ENCODE measurements at regions not wholly inside any gene's neighbourhood (a gene's known extent, or its start where the extent isn't known, plus 50 kb on each side); places are given as distances from the start of the nearest gene placed in this dataset.
"Not testable (repeated sequence)": the region's sequence is repeated elsewhere in the genome, so short reads cannot be mapped to it uniquely, and the experiment has no call there.

DNA sequence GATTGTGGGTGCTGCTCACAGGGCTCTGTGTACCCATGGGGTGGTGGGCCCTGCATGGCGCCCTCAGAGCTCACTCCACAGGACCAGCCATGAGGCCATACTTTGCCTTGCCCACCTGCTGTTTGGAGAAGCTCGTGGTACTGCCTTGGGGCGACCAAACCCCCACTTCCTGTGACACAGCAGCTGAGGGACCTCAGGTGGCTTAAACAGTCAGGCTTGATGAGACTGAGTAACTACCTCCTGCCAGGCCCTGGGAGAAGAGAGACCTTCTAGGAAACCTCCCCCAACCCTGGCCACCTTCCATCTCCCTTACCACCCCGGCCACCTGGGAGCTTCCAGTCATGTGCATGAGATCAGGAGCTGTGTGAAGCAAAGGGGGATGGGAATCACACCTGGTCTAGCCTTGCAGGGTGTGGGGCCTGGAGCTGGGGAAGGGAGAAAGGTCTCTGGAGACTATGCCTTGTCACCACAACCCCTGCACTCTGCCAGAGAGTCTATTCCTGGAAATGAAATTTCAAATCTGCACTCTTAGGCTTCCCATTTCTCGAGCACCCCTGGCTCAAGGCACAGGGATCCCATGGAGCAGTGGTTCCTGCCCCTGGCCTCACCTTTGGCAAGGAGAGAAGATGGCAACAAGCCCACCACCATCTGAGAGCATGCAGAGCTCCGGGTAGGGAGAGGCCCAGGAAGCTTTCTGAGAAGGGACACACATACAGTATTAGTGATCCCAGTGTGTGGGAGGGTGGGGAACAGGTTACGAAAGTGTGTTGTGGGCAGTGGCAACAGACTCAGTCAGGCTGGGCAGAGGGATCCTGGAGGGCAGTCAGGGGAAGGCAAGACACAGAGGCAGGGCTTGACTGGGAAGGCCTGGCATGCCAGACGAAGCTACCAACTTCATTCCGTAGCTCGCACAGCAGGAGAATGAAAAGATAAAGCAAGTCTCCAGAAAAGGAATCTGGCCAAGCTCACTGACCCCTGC lies 125.0 kb downstream of the URI1 start:
- no peaks in the 10 kb centered on the region for H3K9me3 ChIP-seq (ENCODE audit: control insufficient read depth, low read depth, low read length)
- WGBS (ENCODE audit: insufficient coverage, low lambda C conversion rate): 84% methylated on average over 3 of the region's 10 CpGs
- DNase-seq: no peak
- H3K36me3 ChIP-seq (ENCODE audit: control insufficient read depth, insufficient read depth, low read length): no peaks in the 10 kb centered on the region
- no peaks in the 10 kb centered on the region for H3K4me1 ChIP-seq (ENCODE audit: control insufficient read depth, insufficient read depth, low read length)
- no peak overlapping the region for H3K27ac ChIP-seq (ENCODE audit: low read length)
- H3K27me3 ChIP-seq (ENCODE audit: control insufficient read depth, insufficient read depth, low read length): no peaks in the 10 kb centered on the region
- no peak overlapping the region for H3K4me3 ChIP-seq (ENCODE audit: low read length)

- not testable (repeated sequence) for DNase-seq; H3K27ac ChIP-seq (ENCODE audit: low read length)
- 93% methylated on average over 2 of the region's 2 CpGs for whole genome bisulfite sequencing (ENCODE audit: insufficient coverage, low lambda C conversion rate)
These were observed 126.0 kb downstream of the URI1 start for GRCh38 chr19:30067956-30068506.

DNA sequence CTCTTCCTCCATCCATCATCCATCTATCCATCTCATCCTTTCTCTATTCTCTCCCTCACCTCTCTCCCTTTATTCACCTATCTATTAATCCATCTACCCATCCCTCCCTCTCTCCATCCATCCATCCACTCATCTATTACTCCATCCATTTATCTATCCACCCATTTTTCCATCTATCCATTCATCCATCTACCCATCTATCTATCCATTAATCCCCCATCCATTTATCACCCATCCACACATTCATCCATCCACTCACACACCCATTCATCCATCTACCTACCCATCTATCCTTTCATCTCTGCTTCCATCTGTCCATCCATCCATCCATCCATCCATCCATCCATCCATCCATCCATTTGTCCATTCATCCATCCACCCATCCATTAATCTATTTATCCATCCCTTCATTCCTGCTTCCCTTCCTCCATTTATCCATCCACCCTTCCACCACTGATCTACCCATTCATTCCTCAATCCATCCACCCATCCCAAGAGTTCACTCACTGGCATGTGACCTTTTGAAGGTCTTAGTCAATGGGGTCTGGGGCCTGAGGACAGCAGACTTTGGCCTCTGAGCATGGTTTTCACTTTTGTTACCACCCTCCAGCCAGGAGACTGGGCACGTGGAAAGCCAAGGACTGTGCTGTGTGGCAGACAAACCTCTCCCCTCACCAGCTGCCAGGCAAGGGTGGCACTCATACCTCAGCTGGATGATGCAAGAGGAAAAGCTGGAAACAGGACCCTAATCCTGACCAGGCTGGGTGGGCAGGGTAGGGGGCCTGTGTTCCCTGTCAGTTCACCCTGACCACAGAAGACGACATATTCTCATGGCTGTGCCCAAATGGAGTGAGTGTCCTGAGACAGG lies 126.7 kb downstream of the URI1 start:
- Histone ChIP-seq H3K27ac (ENCODE audit: low read length) (no peak overlapping the region), H3K4me3 (ENCODE audit: low read length) (no peak overlapping the region), H3K36me3 (ENCODE audit: control insufficient read depth, insufficient read depth, low read length) (no peaks in the 10 kb centered on the region), H3K9me3 (ENCODE audit: control insufficient read depth, low read depth, low read length) (no peaks in the 10 kb centered on the region), H3K27me3 (ENCODE audit: control insufficient read depth, insufficient read depth, low read length) (no peaks in the 10 kb centered on the region), H3K4me1 (ENCODE audit: control insufficient read depth, insufficient read depth, low read length) (no peaks in the 10 kb centered on the region)
- no CpG with 5 or more reads among the region's 2 CpGs for WGBS (ENCODE audit: insufficient coverage, low lambda C conversion rate)
- no peak for DNase-seq

More at GRCh38 chr19:30067956-30068506, 126.0 kb downstream of the URI1 start:
- not testable (repeated sequence) for H3K4me1 ChIP-seq (ENCODE audit: control insufficient read depth, insufficient read depth, low read length); H3K36me3 ChIP-seq (ENCODE audit: control insufficient read depth, insufficient read depth, low read length); H3K27me3 ChIP-seq (ENCODE audit: control insufficient read depth, insufficient read depth, low read length); H3K9me3 ChIP-seq (ENCODE audit: control insufficient read depth, low read depth, low read length); H3K4me3 ChIP-seq (ENCODE audit: low read length)

DNA sequence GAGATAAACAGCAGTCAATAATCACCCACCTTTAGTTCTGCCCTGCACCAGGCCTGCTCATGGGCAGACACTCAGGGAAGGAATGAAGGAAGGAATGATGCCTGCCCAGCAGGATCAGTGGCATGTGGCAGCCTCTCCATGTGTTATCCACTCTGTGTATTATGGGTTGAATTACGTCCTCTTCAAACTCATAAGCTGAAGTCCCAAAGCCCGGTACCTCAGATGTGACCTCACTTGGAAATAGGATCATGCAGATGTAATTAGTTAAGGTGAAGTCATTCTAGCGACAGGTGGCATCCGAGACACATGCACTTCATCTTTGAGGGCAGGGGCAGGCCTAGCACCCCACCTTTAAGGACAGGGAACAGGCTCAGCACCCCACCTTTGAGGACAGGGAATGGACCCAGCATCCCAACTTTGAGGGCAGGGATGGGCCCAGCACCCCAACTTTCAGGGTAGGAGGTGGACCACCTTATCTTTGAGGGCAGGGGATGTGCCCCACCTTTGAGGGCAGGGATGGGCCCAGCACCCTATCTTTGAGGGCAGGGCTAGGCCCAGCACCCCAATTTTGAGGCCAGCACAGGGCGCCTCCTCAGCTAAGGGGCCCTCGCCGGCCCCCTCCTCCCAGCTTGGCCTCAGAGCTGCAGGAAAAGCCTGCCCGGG lies 127.6 kb downstream of the URI1 start:
- no peak overlapping the region for H3K27ac ChIP-seq (ENCODE audit: low read length)
- WGBS (ENCODE audit: insufficient coverage, low lambda C conversion rate): no CpG with 5 or more reads among the region's 8 CpGs
- no peaks in the 10 kb centered on the region for H3K4me1 ChIP-seq (ENCODE audit: control insufficient read depth, insufficient read depth, low read length)
- H3K27me3 ChIP-seq (ENCODE audit: control insufficient read depth, insufficient read depth, low read length): no peaks in the 10 kb centered on the region
- H3K4me3 ChIP-seq (ENCODE audit: low read length): no peak overlapping the region
- no peak for DNase-seq
- H3K9me3 ChIP-seq (ENCODE audit: control insufficient read depth, low read depth, low read length): no peaks in the 10 kb centered on the region
- H3K36me3 ChIP-seq (ENCODE audit: control insufficient read depth, insufficient read depth, low read length): no peaks in the 10 kb centered on the region

DNA sequence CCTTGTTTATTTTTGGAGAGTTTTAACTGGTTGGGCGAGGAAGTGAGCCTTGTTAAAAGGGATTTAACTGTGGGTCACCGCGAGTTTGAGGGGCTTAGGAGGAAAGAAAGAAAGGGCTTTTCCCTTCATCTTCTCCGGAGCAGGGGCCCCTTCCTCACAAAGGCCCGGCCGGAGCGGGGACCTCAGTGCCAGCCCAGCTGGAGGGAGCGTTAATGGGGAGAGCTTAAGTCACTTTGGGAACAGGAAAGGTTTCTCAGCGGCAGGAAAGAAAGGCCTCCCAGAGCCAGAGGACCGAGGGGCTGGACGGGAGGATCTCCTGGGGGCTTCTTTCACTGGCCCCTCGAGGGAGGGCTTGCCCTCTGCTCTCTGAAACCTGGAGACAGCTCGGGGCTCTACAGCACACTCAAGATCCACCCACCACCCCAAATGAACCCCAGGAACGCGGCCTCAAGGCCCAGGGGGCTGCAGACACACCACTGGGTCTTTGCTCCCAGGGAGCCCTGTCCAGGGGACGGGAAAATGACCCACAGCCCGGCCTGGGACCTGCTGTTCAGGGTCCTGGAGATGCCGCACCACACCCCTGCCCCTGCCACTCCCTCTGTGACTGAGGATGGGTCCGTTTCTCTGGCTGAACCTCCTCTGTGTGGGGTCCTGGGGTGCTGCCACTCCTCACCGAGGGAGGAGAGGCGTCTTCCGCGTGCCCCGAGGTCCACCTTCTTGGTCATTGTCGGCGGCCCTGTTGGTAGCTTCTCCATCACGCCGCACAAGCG lies 128.3 kb downstream of the URI1 start:
- Histone ChIP-seq H3K27ac (ENCODE audit: low read length) (no peak overlapping the region), H3K9me3 (ENCODE audit: control insufficient read depth, low read depth, low read length) (no peaks in the 10 kb centered on the region), H3K27me3 (ENCODE audit: control insufficient read depth, insufficient read depth, low read length) (no peaks in the 10 kb centered on the region), H3K4me3 (ENCODE audit: low read length) (no peak overlapping the region), H3K36me3 (ENCODE audit: control insufficient read depth, insufficient read depth, low read length) (no peaks in the 10 kb centered on the region), H3K4me1 (ENCODE audit: control insufficient read depth, insufficient read depth, low read length) (no peaks in the 10 kb centered on the region)
- DNase-seq: no peak
- 80% methylated on average over 1 of the region's 29 CpGs for WGBS (ENCODE audit: insufficient coverage, low lambda C conversion rate)

- DNase-seq: no peak
- no CpG with 5 or more reads among the region's 26 CpGs for WGBS (ENCODE audit: insufficient coverage, low lambda C conversion rate)
- no peak overlapping the region for H3K4me3 ChIP-seq (ENCODE audit: low read length)
- H3K9me3 ChIP-seq (ENCODE audit: control insufficient read depth, low read depth, low read length): no peaks in the 10 kb centered on the region
- H3K27me3 ChIP-seq (ENCODE audit: control insufficient read depth, insufficient read depth, low read length): no peaks in the 10 kb centered on the region
- no peaks in the 10 kb centered on the region for H3K4me1 ChIP-seq (ENCODE audit: control insufficient read depth, insufficient read depth, low read length)
- no peak overlapping the region for H3K27ac ChIP-seq (ENCODE audit: low read length)
- H3K36me3 ChIP-seq (ENCODE audit: control insufficient read depth, insufficient read depth, low read length): no peaks in the 10 kb centered on the region
These were observed 129.1 kb downstream of the URI1 start for GRCh38 chr19:30070968-30071632.

GRCh38 chr19:30071871-30072270 lies 129.8 kb downstream of the URI1 start:
- WGBS (ENCODE audit: insufficient coverage, low lambda C conversion rate): 90% methylated on average over 6 of the region's 15 CpGs
- Histone ChIP-seq H3K27ac (ENCODE audit: low read length) (no peak overlapping the region), H3K4me3 (ENCODE audit: low read length) (no peak overlapping the region), H3K9me3 (ENCODE audit: control insufficient read depth, low read depth, low read length) (no peaks in the 10 kb centered on the region), H3K4me1 (ENCODE audit: control insufficient read depth, insufficient read depth, low read length) (no peaks in the 10 kb centered on the region), H3K27me3 (ENCODE audit: control insufficient read depth, insufficient read depth, low read length) (no peaks in the 10 kb centered on the region), H3K36me3 (ENCODE audit: control insufficient read depth, insufficient read depth, low read length) (no peaks in the 10 kb centered on the region)
- DNase-seq: no peak

GRCh38 chr19:30073152-30074000 lies 131.3 kb downstream of the URI1 start:
- Histone ChIP-seq H3K27ac (ENCODE audit: low read length) (no peak overlapping the region), H3K27me3 (ENCODE audit: control insufficient read depth, insufficient read depth, low read length) (no peaks in the 10 kb centered on the region), H3K4me1 (ENCODE audit: control insufficient read depth, insufficient read depth, low read length) (no peaks in the 10 kb centered on the region), H3K4me3 (ENCODE audit: low read length) (no peak overlapping the region), H3K36me3 (ENCODE audit: control insufficient read depth, insufficient read depth, low read length) (no peaks in the 10 kb centered on the region), H3K9me3 (ENCODE audit: control insufficient read depth, low read depth, low read length) (no peaks in the 10 kb centered on the region)
- WGBS (ENCODE audit: insufficient coverage, low lambda C conversion rate): 100% methylated on average over 1 of the region's 16 CpGs
- no peak for DNase-seq

DNA sequence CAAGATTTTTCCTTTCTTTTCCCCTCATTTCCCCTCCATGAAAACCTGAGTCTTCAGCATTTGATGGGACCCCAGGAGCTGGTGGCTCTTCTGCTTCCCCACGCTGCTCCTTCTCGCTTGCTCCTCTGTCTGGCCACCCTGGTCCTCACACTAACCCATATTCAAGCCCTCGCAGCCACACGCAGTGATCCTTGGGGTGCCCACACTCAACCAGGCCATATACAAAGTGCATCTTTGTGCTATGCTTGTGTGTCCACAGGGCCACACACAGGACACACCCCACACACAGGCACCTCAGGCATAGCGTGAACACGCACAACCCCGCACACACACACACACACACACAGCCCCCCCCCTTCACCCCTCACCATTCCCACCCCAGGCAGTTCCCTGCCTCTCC lies 132.1 kb downstream of the URI1 start:
- DNase-seq: no peak
- Histone ChIP-seq H3K4me1 (ENCODE audit: control insufficient read depth, insufficient read depth, low read length) (no peaks in the 10 kb centered on the region), H3K9me3 (ENCODE audit: control insufficient read depth, low read depth, low read length) (no peaks in the 10 kb centered on the region), H3K27me3 (ENCODE audit: control insufficient read depth, insufficient read depth, low read length) (no peaks in the 10 kb centered on the region), H3K4me3 (ENCODE audit: low read length) (no peak overlapping the region), H3K27ac (ENCODE audit: low read length) (no peak overlapping the region), H3K36me3 (ENCODE audit: control insufficient read depth, insufficient read depth, low read length) (no peaks in the 10 kb centered on the region)
- WGBS (ENCODE audit: insufficient coverage, low lambda C conversion rate): no CpG with 5 or more reads among the region's 7 CpGs
